HG03558 (cell line): ENCODE measurements at regions not wholly inside any gene's neighbourhood (a gene's known extent, or its start where the extent isn't known, plus 50 kb on each side); places are given as distances from the start of the nearest gene placed in this dataset.

Experiments used
- ATAC-seq: cut with Tn5 transposase; IDR thresholded peaks from one replicate; pipeline ENCODE4 v1.9.1; 2021; ENCODE audit warnings: moderate number of reproducible peaks; ENCODE audit not compliant: unreplicated experiment; ENCODE audit errors: extremely low read depth

DNA sequence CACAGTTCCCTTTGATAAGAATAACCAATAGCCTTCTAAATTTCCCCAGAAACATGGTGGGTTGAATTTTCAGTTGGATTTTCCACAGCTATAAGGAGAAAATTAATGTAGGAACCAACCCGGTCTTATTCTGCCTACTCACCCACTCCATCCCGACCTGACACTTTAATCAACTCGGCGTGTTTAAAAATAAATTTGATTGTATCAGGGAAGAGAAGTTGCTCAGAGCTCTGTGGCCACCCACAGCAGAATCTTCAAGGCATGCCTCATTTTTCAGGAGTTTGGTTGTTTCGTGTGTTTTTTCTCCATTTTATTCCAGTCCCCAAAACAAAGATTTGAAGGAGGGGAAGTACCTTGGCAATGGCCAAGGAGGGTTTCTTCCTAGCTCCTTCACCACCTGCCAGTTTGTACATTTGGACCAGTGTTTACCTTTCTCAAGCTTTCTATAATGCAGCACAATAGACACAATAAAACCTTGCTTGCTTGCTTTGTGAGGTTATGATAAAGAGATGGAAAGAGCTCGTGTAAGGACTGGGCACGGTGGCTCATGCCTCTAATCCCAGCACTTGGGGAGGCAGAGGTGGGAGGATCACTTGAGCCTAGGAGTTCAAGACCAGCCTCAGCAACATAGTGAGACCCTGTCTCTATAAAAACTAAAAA is 297.2 kb upstream of the JARID2 start:
- ATAC-seq: no peak

DNA sequence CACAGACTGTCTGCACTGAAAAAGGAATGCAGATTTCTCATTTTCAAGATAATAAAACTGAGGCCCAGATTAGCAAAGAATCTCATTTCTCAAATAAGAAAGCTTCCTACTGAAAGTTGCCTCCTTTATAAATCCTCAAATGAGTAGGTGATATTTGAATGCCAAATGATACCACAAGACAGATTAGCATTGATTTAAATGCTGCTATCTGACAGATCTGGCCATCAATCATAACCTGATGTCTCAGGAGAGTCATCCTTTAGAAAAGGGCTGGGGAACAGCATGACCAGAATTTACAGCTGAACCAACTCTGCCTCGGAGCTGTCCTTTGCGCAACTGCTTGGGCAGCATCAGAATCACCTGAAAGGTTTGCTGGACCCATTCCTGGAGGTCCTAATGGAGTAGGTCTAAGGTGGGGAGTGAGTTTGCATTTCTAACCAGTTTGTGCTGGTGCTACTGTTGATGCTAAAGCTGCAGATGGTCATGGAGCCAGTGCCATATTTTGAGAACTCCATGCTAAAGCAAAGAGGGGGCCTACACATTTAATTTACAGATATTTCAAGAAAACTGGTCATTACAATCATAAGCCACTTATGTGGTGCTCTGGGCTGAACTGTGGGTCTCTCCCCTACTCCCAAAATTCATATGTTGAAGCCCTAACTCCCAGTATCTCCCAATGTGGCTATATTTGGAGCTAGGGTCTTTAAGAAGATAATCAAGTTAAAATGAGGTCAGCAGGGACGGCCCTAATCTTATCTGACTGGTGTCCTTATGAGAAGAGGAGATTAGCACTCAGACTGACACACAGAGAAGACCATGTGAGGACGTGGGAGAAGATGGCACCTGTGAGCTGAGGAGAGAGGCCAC is 295.5 kb upstream of the JARID2 start:
- ATAC-seq: no peak

DNA sequence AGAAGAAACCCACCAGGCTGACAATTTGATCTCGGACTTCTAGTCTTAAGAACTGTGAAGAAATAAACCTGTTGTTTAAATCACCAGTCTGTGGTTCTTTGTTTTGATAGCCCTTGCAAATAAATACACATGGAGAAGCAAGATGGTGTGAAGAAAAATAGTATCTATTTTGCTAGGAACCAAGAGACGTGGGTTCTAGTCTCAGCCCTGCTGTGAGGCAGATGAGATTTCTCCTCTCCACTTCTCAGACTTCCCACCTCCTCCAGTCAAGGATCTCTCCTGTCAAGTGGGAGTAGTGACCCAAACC is 294.9 kb upstream of the JARID2 start:
- no peak for ATAC-seq

DNA sequence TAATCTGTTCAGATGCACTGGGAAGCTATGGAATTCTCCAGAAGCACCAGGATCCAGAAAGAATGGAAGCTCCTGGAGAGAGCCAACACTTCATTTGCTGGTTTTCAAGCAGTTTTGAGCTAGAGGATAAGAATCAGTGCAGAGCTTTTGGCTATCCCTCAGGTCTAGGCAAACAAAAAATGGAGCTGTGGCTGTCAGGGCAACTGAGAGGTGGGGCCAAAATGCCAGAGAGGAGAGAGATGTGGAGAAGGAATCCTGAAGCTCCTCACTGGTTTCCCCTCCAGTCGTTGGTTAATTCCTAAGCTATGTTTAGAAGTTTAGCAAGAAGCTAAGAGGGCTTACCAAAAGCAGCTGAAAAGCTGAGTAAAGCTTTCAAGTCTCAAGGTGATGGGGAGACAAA is 294.2 kb upstream of the JARID2 start:
- no peak for ATAC-seq

DNA sequence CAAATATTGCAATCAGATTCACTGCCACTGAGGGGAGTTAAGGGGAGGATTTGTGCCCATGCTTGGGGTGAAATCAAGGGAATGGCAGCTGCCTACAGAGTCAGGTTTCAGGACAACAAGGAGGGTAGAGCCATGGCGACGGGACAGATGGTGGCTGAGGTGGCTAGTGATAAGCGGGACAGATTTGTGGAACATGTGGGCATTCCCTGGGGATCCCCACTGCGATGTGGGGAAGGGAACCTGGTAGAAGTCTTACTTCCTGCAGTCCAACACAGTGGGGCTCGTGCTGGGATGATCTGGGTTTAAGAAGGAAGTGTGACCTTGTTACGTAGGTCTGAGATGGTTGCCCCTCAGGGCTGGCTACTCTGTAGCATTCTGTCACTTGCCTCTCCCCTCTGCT is 292.0 kb upstream of the JARID2 start:
- ATAC-seq: no peak

DNA sequence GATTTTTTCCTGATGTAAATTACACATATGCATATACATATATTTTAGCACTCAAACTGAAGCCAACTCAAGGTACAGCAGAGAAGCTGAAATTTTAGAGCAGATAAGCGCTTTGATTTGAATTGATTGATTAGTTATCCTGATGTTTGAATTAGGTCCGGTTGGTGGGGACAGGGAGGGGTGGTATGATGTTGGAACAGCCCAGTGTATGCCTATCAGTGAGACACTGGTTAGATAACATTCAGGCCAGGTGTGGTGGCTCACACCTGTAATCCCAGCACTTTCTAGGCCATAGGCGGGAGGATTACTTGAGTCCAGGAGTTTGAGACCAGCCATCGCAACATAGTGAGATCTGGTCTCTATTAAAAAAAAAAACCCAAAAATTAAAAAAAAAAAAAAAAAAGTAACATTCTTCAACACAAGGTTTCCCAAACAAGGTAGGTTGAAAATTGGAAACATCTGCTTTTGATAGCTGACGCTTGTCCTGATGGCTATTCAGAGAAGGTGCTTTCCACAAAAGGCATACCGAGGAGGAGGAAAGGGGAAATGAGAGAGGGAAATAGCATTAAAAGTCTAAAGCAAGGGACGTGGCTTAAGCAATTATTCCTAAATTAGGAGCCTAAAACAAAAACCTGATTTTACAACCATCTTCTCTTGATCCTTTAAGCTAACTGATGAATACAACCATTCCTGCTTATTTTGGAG is 288.4 kb upstream of the JARID2 start:
- ATAC-seq: no peak

DNA sequence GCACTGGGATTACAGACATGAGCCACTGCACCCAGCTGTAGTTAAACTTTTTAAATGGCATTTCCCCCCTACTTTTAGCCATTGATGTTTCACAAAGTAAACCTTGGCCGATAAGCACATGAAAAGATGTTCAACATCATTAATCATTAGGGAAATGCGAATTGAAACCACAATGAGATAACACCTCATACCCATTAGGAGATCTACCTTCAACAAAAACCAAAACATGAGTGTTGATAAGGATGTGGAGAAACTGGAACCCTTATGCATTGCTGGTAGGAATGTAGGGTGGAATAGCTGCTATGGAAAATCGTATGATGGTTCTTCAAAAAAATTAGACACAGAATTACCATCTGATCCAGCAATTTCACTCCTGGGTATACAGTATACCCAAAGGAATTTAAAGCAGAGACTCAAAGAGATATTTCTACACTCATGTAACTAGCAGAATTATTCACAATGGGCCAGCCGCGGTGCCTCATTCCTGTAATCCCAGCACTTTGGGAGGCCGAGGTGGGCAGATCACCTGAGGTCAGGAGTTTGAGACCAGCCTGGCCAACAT is 286.5 kb upstream of the JARID2 start:
- ATAC-seq: no peak

DNA sequence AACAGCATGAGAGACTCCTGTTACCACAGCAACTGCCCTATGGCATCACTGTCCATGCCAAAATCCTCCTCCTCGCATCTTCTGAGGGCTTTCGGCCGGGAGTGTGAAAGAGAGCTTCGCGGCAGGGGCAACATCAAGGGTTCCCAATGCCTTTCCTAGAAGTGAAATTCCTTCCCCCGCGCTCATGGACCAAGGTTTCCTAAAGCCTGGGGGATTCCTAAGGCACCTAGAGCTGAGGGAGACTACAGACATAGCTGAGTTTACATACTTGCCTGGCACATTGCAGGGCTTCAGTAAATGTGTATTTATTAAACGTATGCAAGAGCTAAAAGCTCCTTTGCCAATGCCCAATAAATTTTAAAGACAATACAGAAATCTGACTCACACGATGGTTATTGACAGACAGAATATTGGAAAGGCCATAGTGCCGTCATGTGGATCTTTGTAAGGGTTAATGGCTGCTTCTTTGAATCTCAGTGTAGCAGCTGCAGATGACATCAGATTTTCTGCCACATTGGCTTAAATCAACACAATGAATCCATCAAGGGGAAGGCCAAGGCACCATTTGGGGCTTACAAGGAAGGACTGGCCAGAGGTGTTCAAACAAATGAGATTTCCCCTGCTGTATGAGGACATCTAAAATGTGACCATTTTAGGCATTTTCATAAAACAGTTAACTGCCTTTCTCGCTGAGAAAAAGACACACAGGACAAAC is 281.2 kb upstream of the JARID2 start:
- ATAC-seq: no peak

DNA sequence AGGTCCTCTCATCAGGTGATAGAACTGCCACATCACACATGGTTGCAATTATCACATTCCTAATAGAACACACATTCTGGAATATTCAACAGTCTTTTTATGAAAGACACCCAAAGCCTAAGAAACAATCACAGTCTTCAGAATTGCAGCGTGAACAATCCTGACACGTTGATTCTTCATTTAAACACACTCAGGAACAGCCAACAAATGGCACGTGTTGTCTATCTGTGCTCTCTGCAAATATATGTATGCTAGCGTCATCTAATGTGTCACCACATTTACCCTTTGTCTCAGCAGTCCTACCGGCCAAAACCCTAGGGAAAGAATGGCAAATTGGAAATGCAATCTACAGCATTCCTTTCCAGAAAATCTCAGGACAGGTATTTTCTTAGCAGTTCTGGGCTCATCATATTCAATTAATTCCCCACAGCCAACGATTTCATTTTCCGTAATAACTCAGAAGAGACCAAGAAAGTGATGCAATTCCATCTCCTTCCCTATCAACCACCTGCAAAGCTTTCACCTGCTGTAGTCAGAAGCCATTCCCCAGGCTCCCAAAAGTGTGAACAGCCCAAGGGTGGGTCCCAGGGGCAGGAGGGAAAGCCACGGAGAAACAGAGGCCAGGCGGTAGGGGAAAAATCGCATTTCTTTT is 280.3 kb upstream of the JARID2 start:
- no peak for ATAC-seq

DNA sequence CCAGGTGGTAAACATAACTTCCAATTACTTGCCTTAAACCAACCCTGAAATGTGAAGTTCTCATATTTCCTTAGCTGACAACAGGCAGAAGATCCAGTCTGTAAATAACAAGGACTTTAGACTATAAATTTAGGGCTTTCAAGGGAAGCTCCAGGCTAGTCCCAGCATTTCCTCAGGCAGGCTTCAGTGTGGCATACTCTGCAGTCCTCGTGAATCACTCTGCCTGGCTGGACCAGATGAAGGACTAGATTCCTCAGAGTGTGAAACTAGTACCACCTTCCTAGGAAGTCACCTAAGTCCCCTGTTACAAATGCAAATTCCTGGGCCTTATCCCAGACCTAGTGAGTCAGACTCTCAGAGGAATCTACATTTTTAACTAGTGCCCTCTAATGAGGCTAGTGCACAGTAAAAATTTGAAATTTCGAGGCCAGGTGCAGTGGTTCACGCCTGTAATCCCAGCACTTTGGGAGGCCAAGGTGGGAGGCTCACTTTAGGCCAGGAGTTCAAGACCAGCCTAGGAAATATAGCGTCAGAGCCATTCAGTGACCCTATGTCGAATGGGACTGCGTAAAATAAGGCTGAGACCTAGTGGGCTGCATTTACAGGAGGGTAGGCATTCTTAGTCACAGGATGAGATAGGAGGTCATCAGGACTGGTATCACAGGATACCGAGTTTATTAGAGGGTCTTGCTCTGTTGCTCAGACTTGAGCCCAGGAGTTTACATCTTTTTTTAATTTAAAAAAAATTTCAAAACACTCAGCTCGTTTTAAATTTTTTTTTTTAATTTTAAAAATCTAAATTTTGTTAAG is 279.6 kb upstream of the JARID2 start:
- ATAC-seq: no peak

DNA sequence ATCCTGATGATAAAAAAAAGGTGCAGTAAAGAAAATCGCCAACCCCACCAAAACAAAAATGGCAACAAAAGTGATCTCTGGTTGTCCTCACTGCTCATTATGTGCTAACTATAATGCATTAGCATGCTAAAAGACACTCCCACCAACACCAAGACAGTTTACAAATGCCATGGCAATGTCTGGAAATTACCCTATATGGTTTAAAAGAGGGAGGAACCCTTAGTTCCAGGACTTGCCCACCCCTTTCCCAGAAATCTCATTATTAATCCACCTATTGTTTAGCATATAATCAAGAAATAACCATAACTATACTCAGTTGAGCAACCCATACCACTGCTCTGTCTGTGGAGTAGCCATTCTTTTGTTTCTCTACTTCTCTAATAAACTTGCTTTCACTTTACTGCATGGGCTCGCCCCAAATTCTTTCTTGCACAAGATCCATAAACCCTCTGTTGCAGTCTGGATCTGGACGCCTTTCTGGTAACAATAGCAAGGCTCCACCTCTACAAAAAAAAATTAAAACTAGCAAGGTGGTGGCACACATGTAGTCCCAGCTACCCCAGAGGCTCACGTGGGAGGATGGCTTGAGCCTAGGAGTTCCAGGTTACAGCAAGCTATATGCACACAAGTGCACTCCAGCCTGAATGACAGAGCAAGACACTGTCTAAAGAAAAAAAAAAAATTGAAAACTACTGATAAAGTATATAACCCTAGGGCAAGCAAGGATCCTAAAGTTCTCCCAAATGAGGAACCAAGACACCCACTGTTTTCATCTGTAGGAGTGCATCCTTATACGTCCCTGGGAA is 278.8 kb upstream of the JARID2 start:
- ATAC-seq: no peak

DNA sequence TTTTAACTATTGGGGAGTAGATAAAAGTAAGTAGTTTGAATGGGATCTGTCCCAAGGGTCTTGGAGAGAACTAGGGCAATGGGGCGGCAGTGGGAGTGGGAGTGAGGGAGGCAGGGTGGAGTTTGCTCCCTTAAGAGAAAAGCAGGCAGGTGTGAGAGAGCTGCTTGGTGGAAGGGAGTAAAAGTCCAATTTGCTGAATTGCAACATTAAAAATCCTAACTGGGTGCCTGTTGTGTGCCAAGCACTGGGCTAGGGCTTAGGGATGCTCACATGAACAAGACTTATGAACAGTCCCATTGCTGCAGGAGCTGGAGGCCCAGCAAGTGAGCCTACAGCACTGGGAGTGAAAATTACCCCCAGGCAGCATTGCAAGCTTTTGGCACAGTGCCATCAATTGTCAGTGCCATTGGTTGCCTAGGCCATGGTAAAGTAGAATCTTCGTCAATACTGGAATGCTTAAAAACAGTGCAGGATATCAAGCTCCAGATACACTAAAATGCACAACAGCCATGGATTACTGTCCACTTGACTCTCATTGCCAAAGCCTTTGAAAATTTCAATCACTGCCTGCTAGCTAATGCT is 277.7 kb upstream of the JARID2 start:
- no peak for ATAC-seq

DNA sequence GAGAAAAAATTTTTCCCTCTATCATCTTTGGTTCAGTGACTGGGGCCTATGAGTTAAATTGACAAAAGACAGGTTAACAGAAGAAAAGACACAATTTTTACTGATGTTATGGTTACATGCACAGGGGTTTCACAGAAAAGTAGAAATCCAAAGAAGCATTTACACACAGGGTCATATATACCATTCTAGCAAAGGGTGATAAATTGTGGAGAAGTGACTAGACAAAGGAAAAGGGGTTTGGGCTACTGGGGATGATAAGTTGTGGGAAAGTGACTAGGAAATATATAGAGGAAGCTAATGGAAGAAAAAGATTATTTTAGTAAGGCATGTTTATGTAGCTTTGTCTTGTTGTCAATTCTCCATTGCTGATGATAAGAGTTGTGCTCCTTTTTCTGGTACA is 276.7 kb upstream of the JARID2 start:
- no peak for ATAC-seq

DNA sequence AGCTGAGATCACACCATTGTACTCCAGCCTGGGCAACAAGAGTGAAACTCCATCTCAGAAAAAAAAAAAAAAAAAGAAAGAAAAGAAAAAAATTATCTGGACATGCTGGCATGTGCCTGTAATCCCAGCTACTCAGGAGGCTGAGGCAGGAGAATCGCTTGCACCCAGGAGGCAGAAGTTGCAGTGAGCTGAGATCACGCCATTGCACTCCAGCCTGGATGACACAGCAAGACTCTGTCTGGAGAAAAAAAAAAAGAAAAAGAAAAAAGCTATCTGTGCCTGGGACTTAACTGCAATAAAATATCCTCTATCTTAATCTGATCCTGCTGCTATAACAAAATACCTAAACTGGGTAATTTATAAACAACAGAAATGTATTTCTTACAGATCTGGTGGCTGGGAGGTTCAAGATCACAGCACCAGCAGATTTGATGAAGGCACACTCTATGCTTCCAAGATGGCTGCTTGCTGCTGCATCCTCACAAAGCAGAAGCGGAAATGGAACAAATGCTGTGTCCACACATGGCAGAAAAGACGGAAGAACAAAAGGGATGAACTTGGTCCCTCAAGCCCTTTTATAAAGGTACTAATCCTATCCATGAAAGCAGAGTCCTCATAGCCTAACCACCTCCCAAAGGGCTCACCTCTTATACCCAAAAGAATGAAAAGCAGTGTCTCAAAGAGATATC is 273.3 kb upstream of the JARID2 start:
- ATAC-seq: no peak

DNA sequence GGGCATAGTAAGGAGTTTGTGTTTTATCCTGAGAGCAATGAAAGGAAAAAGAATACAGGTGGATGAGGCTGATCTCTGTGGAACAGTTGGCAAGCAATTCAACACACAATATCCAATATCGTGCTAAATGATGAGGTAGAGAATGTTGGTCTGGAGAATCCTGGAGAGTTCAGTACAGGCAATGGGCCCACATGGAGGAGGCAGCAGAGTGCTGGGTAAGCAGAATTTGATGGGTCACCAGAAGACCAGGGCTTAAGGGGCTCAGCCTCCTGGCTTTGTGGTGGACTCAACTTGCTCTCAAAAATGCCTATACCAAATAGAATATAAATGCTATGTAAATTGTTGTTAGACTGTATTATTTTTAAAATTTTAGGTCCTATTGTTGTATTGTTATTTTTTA is 271.5 kb upstream of the JARID2 start:
- no peak for ATAC-seq

DNA sequence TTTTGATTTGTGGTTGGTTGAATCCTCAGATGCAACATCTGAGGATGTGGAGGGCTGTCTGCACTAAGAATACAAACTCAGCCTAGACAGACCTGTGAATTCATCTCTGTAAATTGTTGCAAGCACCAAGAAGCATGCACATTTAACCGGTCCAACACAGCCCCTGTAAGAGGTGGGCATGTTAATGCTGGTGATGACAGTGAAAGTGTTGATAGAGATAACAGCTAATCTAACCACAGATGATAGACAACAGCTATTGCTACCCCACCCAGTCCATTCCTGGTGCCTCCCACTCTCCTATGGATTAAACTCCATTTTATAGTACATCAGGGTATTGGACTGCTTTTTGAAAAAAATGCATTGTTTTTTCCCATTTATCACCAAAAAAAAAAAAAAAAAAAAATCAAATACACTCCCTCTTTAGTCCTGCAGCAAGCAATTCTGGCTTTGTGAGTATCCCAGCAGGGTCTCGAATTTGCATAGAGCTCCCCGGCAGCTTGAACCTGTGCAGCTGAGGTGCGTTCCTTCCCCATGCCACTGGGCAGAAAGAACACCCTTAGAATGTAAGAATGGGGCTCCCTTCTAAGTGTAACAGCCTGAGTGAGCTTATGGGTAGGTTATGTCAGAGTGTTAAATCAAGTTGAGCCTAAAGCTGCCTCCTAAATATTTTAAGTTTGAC is 270.9 kb upstream of the JARID2 start:
- ATAC-seq: no peak

DNA sequence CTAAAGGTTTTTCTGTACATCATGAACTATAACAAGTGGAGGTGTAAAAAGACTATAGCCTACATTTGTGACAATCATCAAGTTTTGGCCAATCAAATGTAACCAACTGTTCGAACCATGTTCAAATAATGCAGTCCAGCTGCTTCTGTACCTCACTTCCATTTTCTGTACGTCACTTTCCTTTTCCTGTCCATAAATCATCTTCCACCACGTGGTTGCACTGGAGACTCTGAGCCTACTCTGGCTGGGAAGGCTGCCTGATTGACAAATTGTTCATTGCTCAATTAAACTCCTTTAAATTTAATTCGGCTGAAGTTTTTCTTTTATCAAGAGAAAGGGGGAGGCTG is 270.4 kb upstream of the JARID2 start:
- no peak for ATAC-seq
